ENCODE measurements at regions not wholly inside any gene's neighbourhood (a gene's known extent, or its start where the extent isn't known, plus 50 kb on each side); places are given as distances from the start of the nearest gene placed in this dataset.

DNA sequence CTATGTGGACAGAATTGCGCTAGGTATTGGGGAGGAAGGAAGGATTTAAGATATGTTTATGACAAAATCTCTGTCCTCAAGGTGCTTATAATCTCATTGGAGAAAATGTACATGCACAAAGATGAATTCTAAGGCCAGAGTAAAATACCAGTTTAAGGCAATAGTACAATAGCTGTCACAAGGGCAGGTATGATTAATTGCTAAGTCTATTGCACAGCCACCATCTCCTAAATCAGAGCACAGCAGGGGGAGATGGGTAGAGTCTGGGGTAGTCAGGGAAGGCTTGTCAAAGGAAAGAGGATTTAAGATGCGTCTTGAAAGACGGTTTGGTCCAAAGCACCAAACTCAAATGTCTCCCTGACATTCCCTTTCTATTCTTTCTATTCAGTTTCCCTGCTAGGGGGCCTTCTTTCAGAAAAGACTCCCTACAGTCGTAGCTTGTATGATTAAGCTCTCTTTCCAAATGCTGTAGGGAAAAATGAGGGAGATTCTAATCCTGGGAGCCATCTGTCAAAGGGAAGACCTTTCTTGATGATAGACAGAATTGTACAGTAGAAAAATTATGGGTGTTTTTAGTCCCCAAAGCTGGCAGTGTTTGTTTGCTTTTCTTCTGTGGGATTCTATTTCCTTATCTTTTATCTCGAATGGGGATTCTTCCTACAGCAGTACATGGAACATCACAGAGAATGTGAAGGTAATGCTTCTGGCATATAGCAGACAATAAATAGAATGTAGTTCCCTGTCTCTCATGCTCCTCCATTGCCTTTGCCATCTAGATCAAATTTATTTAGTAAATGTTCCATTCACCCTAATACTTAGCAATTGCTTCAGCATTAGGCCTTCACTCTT is 107.6 kb upstream of the NFIA start:
- H3K9me3 Mint-ChIP-seq: no peaks in the 10 kb centered on the region
- no peaks in the 10 kb centered on the region for H3K36me3 Mint-ChIP-seq (ENCODE audit: low read depth)
- no peak for TF ChIP-seq CTCF (conservative IDR thresholded peaks at IDR 0.05)
- peaks cover 11% of the 10 kb centered on the region for H3K27me3 Mint-ChIP-seq (ENCODE audit: low read depth)
- H3K27ac Mint-ChIP-seq (ENCODE audit: unreplicated experiment): no peak overlapping the region
- no peak overlapping the region for H3K4me3 Mint-ChIP-seq
- peaks cover 39% of the 10 kb centered on the region for H3K4me1 Mint-ChIP-seq
- no peak for DNase-seq (ENCODE audit: low read depth, low spot score)

GRCh38 chr1:60973668-60974067 is 108.7 kb upstream of the NFIA start:
- TF ChIP-seq CTCF (conservative IDR thresholded peaks at IDR 0.05): no peak
- H3K27ac Mint-ChIP-seq (ENCODE audit: unreplicated experiment): no peak overlapping the region
- H3K4me1 Mint-ChIP-seq: peaks cover 44% of the 10 kb centered on the region
- no peak for DNase-seq (ENCODE audit: low read depth, low spot score)
- no peak overlapping the region for H3K4me3 Mint-ChIP-seq
- H3K36me3 Mint-ChIP-seq (ENCODE audit: low read depth): peaks cover 2% of the 10 kb centered on the region
- H3K9me3 Mint-ChIP-seq: no peaks in the 10 kb centered on the region
- H3K27me3 Mint-ChIP-seq (ENCODE audit: low read depth): peaks cover 14% of the 10 kb centered on the region

DNA sequence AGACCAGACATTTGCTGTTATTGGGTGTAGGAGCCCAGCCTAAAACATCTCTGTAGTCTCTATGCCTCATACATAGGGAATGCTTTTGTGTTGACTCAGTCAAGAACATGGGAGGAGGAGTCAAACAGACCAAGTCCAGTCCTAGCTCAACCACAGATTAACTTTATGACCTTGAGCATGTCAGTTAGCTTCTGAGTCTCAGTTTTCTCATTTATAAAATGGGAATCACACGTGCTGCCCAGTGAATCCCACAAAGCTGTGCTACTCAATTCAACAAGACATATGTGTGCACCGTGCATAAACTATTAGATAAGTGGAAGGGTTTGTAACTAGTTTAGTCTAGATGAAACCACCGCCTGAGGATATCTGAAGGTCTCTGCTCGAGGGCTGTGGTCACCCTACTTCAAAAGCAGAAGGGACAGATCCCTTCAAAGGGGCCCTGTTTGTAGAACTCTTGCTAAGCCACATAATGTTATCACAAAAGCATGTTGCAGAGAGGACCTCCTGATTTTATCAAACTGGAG is 109.5 kb upstream of the NFIA start:
- H3K36me3 Mint-ChIP-seq (ENCODE audit: low read depth): peaks cover 7% of the 10 kb centered on the region
- H3K27me3 Mint-ChIP-seq (ENCODE audit: low read depth): peaks cover 20% of the 10 kb centered on the region
- H3K9me3 Mint-ChIP-seq: no peaks in the 10 kb centered on the region
- TF ChIP-seq CTCF (conservative IDR thresholded peaks at IDR 0.05): no peak
- peaks cover 44% of the 10 kb centered on the region for H3K4me1 Mint-ChIP-seq
- H3K4me3 Mint-ChIP-seq: no peak overlapping the region
- no peak overlapping the region for H3K27ac Mint-ChIP-seq (ENCODE audit: unreplicated experiment)
- no peak for DNase-seq (ENCODE audit: low read depth, low spot score)

- Mint-ChIP-seq H3K36me3 (ENCODE audit: low read depth) (peaks cover 13% of the 10 kb centered on the region), H3K4me3 (no peak overlapping the region), H3K27me3 (ENCODE audit: low read depth) (peaks cover 22% of the 10 kb centered on the region), H3K4me1 (peaks cover 44% of the 10 kb centered on the region), H3K27ac (ENCODE audit: unreplicated experiment) (peak overlapping the region; percentile 86), H3K9me3 (peaks cover 10% of the 10 kb centered on the region)
- no peak for TF ChIP-seq CTCF (conservative IDR thresholded peaks at IDR 0.05)
- DNase-seq (ENCODE audit: low read depth, low spot score): no peak
These were observed 111.0 kb upstream of the NFIA start for GRCh38 chr1:60971330-60971729.

DNA sequence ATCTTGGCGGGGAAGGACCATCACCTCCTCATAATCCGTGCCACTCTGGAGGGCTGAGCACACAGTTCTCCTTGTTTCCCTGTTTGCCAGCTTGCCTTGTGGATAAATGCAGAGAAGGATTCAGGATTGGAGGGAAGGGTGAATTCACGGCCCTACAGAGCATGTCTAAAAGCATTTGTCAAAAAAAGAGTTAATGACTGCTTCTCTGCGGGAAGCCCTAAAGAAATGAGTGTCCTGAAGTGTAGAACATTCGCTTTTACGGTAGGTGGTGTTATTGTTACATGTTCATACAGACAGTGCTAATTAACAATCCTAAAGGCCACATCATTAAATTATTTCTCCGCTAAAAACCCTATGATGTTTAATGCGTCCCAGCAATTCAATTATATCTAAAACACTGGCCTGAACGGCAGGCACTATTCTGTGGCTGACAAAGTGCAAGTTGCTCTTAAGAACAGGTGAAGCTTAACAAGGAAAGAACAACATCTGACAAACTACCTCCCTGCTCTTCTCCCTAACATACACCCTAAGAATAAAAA is 112.3 kb upstream of the NFIA start:
- DNase-seq (ENCODE audit: low read depth, low spot score): no peak
- Mint-ChIP-seq H3K9me3 (peaks cover 12% of the 10 kb centered on the region), H3K27ac (ENCODE audit: unreplicated experiment) (peak overlapping the region; percentile 86)

More for the DNA sequence above, 112.3 kb upstream of the NFIA start:
- Mint-ChIP-seq H3K36me3 (ENCODE audit: low read depth) (peaks cover 16% of the 10 kb centered on the region), H3K27me3 (ENCODE audit: low read depth) (peaks cover 22% of the 10 kb centered on the region), H3K4me3 (peak overlapping the region; percentile 60), H3K4me1 (peaks cover 41% of the 10 kb centered on the region)
- TF ChIP-seq CTCF (conservative IDR thresholded peaks at IDR 0.05): peak; percentile 58
